C4-2B (cell line): ENCODE measurements at regions not wholly inside any gene's neighbourhood (a gene's known extent, or its start where the extent isn't known, plus 50 kb on each side); places are given as distances from the start of the nearest gene placed in this dataset.

ENCODE experiments used
- CTCF ChIP-seq: fragments of 450-650 bp; conservative IDR thresholded peaks from 2 replicates; pipeline ENCODE4 v1.5.1; 2017; ENCODE audit warnings: mild to moderate bottlenecking
- ZFX ChIP-seq: fragments of 450-650 bp; IDR thresholded peaks from 2 replicates; pipeline ENCODE4 v1.6.1; 2017

- TF ChIP-seq CTCF: no peak
- no peak for TF ChIP-seq ZFX
These were observed 158.4 kb downstream of the CHIC2 start for GRCh38 chr4:53905941-53906377.
